ENCODE measurements at regions not wholly inside any gene's neighbourhood (a gene's known extent, or its start where the extent isn't known, plus 50 kb on each side); places are given as distances from the start of the nearest gene placed in this dataset.

GRCh38 chr3:78344918-78345317 is 1305.0 kb downstream of the ROBO2 start:
- ChIA-PET CTCF (ENCODE audit: unreplicated experiment) (no interaction called here), POLR2A (interaction anchor here (0.6 to 0.7 kb wide), 2 partner anchors 34 to 144 kb away, joined by 3 read pairs; no protein-coding TSS in a partner anchor)
- Histone ChIP-seq H3K27ac (ENCODE audit: low read depth, low read length, poor library complexity, severe bottlenecking) (no peak overlapping the region), H4K20me1 (ENCODE audit: insufficient read depth, low read length) (no peaks in the 10 kb centered on the region), H3K4me2 (ENCODE audit: low read length) (no peak overlapping the region), H3K9me2 (ENCODE audit: insufficient read depth, low read length) (no peaks in the 10 kb centered on the region), H3K4me3 (ENCODE audit: low read depth, low read length, poor library complexity, severe bottlenecking) (no peak overlapping the region), H3K4me1 (ENCODE audit: insufficient read depth, low read length, poor library complexity, severe bottlenecking) (no peaks in the 10 kb centered on the region), H2AFZ (ENCODE audit: low read length) (no peak overlapping the region), H3K79me2 (ENCODE audit: insufficient read depth, low read depth, low read length) (no peaks in the 10 kb centered on the region), H3K9me3 (ENCODE audit: low read length) (no peaks in the 10 kb centered on the region), H3K36me3 (ENCODE audit: insufficient read depth, low read length) (no peaks in the 10 kb centered on the region)
- DNase-seq (ENCODE audit: low spot score), result no peak
- intact Hi-C loops (cut with micrococcal nuclease; ENCODE audit: unreplicated experiment), result no loop called here
- BruUV-seq (replicated peaks), result no TSS peak
- TF ChIP-seq EZH2phosphoT487 (IDR thresholded peaks at IDR 0.05; ENCODE audit: borderline replicate concordance, low read depth, low read length) (no peak), CTCF (conservative IDR thresholded peaks at IDR 0.05; ENCODE audit: low read length) (no peak)

DNA sequence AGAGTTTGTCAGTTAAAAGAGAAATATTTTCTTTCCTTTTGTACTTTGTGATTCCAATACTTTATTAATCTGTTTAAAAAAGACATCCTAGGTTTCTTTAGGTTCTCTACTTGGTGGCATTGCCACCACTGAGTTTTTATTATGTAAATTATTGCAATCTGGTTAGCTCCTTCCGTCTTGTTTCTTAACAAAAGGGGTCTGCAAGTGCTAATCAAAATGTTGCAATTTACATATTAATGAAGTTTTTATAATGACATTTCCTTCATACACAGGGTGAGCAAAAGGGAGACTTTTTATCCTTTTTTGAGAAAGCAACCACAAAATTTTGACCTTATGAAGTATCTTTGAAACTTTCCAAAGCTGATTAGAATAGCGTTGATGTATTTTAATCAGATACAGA is 1307.3 kb downstream of the ROBO2 start:
- Histone ChIP-seq H3K9me3 (ENCODE audit: low read length) (no peaks in the 10 kb centered on the region), H2AFZ (ENCODE audit: low read length) (no peak overlapping the region), H3K36me3 (ENCODE audit: insufficient read depth, low read length) (no peaks in the 10 kb centered on the region), H3K4me1 (ENCODE audit: insufficient read depth, low read length, poor library complexity, severe bottlenecking) (no peaks in the 10 kb centered on the region), H3K4me3 (ENCODE audit: low read depth, low read length, poor library complexity, severe bottlenecking) (no peak overlapping the region), H3K4me2 (ENCODE audit: low read length) (no peak overlapping the region), H4K20me1 (ENCODE audit: insufficient read depth, low read length) (no peaks in the 10 kb centered on the region), H3K9me2 (ENCODE audit: insufficient read depth, low read length) (no peaks in the 10 kb centered on the region), H3K27ac (ENCODE audit: low read depth, low read length, poor library complexity, severe bottlenecking) (no peak overlapping the region), H3K79me2 (ENCODE audit: insufficient read depth, low read depth, low read length) (no peaks in the 10 kb centered on the region)
- BruUV-seq (replicated peaks), result no TSS peak
- ChIA-PET CTCF (ENCODE audit: unreplicated experiment) (no interaction called here), POLR2A (interaction anchor here (0.6 kb wide), 1 partner anchor 145 kb away, joined by 3 read pairs; no protein-coding TSS in a partner anchor)
- no peak for TF ChIP-seq EZH2phosphoT487 (IDR thresholded peaks at IDR 0.05; ENCODE audit: borderline replicate concordance, low read depth, low read length)
- no peak for TF ChIP-seq CTCF (conservative IDR thresholded peaks at IDR 0.05; ENCODE audit: low read length)
- DNase-seq (ENCODE audit: low spot score), result no peak
- intact Hi-C loops (cut with micrococcal nuclease; ENCODE audit: unreplicated experiment), result no loop called here

DNA sequence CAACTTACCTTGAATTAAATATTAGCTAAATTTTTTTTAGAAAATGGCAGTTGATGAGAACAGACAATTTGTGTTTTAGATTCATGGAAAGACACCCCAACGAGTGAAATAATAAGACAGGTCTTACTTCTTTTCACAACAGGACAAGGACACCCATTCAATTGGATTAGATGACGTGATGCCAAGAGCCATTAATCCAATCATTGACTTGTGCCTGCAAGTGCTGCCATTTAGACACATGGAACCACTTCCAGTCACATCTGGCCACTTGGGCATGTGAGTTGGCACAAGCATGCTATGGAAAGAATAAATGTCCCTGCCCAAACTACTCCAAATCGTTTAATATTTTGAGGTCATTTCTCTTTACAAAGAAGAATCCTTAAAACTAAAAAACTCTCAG is 1308.8 kb downstream of the ROBO2 start:
- POLR2A ChIA-PET, result no interaction called here

More for the DNA sequence above, 1308.8 kb downstream of the ROBO2 start:
- TF ChIP-seq EZH2phosphoT487 (IDR thresholded peaks at IDR 0.05; ENCODE audit: borderline replicate concordance, low read depth, low read length), result no peak
- no peak for TF ChIP-seq CTCF (conservative IDR thresholded peaks at IDR 0.05; ENCODE audit: low read length)
- DNase-seq (ENCODE audit: low spot score), result no peak
- H3K9me2 ChIP-seq (ENCODE audit: insufficient read depth, low read length), result no peaks in the 10 kb centered on the region
- no peaks in the 10 kb centered on the region for H3K9me3 ChIP-seq (ENCODE audit: low read length)
- no peaks in the 10 kb centered on the region for H4K20me1 ChIP-seq (ENCODE audit: insufficient read depth, low read length)
- no peaks in the 10 kb centered on the region for H3K4me1 ChIP-seq (ENCODE audit: insufficient read depth, low read length, poor library complexity, severe bottlenecking)
- no peak overlapping the region for H3K27ac ChIP-seq (ENCODE audit: low read depth, low read length, poor library complexity, severe bottlenecking)
- intact Hi-C loops (cut with micrococcal nuclease; ENCODE audit: unreplicated experiment), result no loop called here
- no peak overlapping the region for H2AFZ ChIP-seq (ENCODE audit: low read length)
- BruUV-seq (replicated peaks), result no TSS peak
- no peak overlapping the region for H3K4me2 ChIP-seq (ENCODE audit: low read length)
- H3K4me3 ChIP-seq (ENCODE audit: low read depth, low read length, poor library complexity, severe bottlenecking), result no peak overlapping the region
- CTCF ChIA-PET (ENCODE audit: unreplicated experiment), result no interaction called here
- H3K79me2 ChIP-seq (ENCODE audit: insufficient read depth, low read depth, low read length), result no peaks in the 10 kb centered on the region
- H3K36me3 ChIP-seq (ENCODE audit: insufficient read depth, low read length), result no peaks in the 10 kb centered on the region
